Activated CD4-positive, alpha-beta T cell treated with anti-CD3 and anti-CD28 coated beads for 24 hours (primary cell): ENCODE measurements at regions not wholly inside any gene's neighbourhood (a gene's known extent, or its start where the extent isn't known, plus 50 kb on each side); places are given as distances from the start of the nearest gene placed in this dataset.

Experiments used
- DNase-seq, 2 donors: peaks; one replicate each; pipeline ENCODE4 v3.0.0-alpha.2; 2020; ENCODE audit warnings: low read depth in 2 of 2

DNA sequence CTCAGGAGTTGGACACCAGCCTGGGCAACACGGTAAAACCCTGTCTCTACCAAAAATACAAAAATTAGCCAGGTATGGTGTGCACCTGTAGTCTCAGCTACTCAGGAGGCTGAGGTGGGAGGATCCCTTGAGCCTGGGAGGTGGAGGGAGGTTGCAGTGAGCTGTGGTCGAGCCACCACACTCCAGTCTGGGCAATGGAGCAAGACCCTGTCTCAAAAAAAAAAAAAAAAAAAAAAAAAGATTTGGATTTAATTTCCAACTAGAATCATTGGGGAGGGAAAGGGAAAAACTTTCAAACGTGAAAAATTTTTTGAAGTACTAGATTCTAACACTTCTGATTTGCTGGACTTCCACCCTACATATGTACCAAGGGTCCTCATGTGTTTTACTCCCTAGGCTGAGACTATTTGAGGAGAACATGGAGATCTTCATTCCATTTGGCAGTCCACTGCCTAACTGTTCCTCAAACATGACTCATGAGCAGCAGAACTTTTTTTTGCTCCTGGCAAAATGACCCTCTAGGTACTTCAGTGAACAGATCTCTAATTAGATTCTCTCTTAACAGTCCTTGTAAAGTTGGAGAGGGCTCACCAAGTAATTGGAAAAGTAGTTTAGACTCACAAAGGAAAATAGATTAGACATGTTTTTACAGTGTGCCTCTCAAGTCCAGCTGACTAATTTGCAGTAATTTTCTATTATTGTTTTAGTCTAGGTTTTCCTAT, 267.6 kb downstream of the METTL4 start:
- no peak for DNase-seq

DNA sequence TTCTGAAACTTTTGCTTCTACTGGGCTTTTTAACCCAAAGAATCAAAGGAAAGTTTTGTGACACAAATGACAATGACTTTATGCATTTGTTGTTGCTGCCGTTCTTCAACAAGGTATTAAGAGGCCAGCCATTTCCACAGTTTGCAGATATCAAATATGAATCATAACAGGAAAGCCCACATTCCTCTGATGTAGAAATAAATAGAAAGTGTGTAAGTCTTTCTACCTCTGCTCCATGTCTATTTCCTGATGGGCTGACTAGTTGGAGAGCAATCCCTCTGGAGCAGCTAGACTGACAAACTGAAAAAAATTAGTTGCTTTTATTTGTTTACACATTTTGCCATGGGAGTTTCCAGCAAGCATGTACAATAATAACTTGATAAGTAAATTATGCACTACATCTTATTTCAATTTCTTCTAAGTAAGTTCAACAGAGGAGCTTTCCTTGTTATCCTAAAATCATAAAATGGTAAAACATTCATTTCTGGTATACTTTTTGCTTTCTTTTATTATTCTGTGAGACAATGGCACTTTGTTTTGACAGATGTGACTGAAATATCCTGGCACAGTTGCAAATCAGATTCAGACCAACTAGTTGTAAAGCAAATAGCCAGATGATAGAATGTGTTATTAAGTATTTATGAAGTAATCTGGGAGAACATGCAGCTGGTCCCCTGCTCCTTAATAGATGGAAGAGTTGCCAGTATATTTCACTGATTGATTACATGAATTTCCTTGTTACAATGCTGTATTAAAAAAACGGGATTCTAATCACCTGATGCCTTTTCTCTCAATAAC, 266.7 kb downstream of the METTL4 start:
- no peak for DNase-seq

DNA sequence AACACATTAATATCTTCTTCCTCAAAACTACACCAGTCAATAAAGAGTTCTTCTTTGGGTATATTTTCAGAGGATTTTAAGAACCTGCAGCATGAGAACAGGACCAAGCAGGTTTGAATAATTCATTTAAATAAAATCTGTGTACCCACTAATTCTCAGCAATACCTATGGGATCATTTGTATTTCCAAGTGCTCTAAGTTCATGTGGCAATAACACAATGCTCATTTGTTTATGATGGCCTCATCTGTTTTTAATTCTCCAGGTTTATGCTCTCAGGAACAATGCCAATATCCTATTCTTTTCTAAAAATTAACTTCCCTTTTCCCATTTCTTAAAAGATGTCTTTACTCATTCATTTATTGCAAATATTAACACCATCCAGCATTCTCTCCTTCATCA, 264.7 kb downstream of the METTL4 start:
- DNase-seq = no peak

DNA sequence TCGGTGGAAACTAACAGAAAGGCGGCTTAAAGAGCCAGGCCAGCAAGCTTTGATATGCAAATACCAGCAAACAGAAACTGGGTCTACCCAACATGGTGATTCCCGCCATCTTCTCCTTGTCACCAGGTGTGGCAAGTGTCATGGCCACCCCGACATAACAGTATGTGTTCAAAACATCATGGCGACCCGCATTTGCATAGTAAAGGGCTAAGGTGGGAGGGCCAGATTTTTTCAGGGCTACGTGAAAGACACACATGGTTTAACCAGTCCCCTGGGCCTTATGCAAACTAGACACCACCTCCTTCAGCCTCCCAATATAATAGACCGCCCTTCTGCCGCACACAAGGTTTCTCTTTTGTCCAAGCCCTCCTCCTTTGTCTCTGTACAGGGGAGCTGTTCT, 260.4 kb downstream of the METTL4 start:
- DNase-seq = no peak

GRCh38 chr18:2312440-2312839, 258.9 kb downstream of the METTL4 start:
- DNase-seq = no peak

- no peak for DNase-seq
Measured at GRCh38 chr18:2313332-2313731, 258.0 kb downstream of the METTL4 start.

DNA sequence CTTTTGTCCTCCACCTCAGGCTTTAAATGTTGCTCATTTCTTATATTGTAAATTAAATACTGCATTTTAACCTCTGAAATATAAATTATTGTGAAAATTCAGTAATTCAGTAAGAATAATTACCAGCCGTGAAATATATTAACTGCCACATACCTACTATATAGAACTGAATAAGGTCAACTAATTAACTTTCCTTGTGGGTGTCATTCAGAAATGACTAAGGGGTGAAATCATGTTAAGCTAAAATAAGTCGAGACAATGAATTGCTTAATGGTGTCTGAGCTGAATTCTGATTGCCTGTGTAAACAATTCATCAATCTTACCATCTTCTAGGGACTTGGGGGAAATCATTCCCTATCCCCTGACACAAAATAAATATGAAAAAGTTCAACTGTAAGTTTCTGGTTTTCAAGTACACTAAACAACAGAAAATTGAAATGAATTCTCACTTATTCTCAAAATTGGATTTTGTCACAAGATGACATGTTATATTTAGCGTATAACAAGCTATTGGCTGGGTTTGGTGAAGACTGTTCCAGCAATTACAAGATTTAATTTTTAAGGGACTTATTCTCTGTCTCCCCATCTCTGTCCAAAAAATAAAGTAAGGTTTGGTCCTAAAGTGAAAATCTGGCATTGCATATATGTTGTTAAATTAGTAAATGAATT, 255.1 kb downstream of the METTL4 start:
- DNase-seq = no peak

DNA sequence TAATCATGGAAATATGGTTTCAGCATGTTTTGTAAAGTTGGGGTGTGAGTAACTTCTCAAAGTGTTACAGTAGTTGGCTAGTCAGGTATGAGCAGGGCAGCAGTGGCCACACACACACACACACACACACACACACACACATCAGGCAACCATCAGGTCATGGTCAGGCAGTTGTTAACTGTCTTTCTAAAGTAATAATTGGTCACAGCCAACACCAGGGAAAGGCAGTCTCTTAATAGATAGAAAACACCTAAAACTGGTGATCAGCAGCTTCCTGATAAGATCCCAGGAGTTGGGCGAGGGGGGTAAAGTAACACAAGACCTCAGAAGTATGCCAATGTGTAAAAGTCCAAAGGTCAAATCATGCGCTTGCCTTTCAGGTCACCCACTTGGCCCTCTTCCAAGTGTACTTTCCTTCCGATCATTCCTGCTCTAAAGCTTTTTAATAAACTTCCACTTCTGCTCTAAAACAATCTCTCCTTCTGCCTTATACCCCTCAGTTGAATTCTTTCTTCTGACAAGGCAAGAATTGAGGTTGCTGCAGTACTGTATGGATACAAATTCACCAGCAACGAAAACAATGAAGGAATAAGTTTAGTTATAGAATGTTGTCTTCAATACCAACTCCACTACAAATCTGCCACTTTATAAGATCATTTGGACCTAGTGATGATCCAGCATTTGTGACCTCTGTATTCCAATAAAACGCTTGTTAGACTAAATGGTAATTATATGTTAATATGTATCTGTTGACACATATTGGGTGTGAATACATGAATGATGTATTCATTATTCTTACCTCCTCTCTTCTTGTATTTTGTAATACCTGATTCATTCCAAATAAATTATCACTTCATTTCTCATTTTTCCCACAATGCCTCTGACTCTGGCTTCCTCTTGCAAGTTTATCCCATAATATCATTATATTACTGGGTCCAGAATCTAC, 254.3 kb downstream of the METTL4 start:
- no peak for DNase-seq

DNA sequence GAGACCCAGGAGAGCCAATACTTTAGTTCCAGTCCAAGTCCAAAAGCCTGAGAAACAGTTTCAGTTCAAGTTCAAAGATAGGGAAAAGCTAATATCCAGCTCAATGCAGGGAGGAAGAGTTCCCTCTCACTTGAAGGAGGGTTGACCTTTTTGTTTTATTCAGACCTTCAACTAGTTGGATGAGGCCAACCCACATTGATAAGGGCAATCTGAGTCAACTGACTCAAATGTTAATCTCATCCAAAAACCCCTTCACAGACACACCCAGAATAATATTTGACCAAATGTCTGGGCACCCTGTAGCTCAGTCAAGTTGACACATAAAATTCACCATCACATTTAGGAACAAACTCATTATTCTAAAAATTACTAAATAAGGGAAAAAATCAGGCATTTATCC, 246.8 kb downstream of the METTL4 start:
- no peak for DNase-seq

GRCh38 chr18:2325308-2325849, 245.9 kb downstream of the METTL4 start:
- DNase-seq = no peak

- no peak for DNase-seq
Measured at GRCh38 chr18:2325933-2326332, 245.4 kb downstream of the METTL4 start.

DNA sequence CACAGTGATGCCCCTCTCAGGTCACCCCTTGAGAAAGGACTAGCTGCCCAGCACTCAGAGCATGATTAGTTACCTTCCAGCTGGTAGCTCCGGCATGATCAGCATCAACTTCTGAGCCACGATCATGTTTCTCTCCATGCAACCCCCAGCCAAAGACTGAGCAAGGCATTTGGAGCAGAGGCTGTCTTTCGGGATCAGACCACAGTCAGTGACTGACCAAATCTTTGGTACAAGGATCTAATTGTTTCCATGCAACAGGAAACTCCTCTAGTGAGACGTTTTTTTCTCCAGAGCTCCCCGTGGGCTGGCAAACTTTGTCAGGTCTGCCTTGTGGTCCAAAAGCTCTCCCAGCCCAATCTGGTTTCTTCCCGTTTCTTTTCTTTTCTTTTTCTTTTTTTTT, 244.3 kb downstream of the METTL4 start:
- DNase-seq = no peak

- DNase-seq = no peak
Measured at GRCh38 chr18:2330764-2331163, 240.5 kb downstream of the METTL4 start.

- no peak for DNase-seq
Measured at GRCh38 chr18:2331491-2331890, 239.8 kb downstream of the METTL4 start.

DNA sequence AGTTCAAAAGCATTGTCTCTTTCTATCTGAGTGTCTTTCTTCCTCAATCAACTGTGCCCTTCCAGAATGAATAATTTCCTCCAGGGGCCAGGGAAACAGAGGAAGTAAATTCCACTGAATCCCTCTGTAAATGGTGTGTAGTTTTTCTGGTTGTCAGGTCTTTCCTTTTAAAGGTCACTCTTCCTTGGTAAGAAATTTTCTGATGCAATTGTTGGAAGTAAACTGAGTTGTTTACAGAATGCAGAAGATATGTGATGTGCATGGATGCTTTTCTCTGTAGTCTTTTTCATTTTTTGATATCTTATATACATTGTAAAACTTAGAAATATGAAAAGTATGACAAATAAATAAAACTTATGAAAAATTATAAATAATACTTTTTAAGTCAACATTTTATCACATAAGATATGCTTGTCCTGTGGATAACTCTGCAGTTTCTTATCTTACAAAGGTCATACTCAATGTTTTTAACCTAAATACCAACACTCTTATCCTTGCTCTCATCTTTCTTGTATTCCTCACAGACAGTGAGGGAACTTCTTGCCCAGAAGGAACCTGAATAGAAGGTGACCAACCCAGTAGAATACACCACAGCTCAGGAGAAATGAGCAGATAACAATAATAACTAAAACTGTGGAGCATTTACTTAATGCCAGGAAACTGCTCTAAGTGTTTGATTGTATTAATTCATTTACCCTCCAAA, 234.5 kb downstream of the METTL4 start:
- no peak for DNase-seq

DNA sequence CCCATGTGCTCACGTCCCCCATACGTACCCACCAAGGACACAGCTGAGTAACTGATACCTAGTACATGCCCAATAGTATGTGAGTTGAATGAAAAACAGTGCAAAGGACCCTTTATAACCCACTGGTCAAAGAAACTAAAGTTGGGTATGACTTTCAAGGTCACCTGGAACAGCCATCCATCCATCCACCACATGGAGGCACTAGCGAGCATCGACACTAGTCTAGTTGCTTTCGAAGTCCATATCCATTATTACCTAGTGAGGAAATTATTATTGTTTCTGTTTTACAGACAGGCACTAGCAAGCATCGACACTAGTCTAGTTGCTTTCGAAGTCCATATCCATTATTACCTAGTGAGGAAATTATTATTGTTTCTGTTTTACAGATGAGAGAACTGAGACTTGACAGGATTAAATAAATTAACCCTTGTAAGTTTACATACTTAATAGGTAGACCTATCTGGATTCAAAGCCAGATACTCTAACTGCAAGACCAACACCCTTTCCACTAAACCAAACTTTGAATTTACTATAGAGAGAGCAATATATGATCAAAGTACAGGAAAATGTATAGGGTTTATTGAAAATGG, 233.7 kb downstream of the METTL4 start:
- peak; percentile 3 to 45 for DNase-seq

DNA sequence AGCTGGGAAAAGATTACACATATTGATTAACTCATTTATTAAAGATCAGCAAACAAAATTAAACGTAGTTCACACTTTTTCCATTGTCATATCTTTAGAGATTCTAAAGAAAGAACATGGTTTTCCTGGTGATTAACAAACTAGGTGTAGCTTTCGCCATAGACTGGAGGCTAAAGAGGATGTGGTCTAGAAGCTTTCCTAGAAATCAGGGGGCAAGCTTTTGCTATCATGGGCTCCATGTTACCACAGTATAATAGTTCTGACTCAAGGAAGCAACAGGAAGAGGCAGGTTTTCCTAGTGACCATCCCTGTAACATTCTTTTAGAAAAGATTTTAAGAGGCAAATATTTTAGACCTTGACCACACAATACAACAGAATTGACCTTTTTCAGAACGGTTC, 232.7 kb downstream of the METTL4 start:
- no peak for DNase-seq

DNA sequence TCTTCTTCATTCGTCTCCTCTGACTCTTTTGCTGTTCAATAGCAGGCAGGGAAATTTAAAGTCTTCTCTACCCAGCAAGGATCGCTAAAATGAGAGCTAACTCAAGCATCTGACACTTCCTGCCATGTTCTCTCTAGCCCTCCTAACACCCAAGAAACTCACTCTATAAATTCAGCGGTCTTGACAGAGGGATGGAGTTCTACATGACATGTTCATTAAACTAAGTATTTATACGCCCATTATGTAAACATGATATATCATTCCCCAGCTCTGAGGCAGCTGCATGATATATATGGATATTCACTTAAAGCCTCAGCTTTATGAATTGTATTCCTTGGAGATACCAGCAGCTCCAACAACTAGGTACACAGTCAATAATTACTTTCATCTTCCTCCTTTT, 231.0 kb downstream of the METTL4 start:
- DNase-seq = no peak

GRCh38 chr18:2348003-2348402, 223.3 kb downstream of the METTL4 start:
- no peak for DNase-seq

DNA sequence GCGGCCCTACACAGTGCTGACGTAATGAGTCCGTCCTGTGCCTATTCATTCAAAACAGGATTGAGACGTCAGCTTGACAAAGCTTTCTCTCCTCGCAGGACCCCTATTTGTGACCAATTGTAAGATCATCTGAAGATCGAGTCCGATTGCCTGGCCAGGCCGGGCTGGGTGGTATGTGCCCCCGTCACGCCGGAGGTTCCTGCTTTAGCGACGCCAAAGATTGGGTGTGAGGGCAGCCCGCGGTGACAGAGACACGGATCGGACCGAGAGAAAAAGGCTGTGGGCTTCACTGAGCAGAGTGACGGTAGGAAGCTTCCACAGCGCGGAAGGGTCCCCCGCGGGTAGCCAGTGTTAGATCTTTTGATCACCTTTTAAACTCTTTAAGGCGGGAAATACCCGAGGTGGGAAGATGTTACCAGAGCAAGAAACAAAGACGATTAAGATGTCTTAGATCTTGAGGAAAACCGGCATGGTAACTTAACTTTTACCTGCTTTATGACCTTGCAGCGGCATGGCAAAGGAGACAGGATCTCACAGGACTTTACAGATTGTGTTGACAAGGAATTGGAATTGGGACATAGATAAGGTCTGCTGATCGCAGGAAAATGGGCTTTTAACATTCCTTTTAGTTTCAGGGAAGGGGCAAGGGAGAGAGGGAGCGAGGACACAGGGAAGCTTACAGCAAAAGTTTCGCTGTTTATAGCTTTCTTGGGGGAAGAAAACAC, 220.0 kb downstream of the METTL4 start:
- no peak for DNase-seq
